H9 (cell line): ENCODE measurements at regions not wholly inside any gene's neighbourhood (a gene's known extent, or its start where the extent isn't known, plus 50 kb on each side); places are given as distances from the start of the nearest gene placed in this dataset.

Source experiments
- DNase-seq: peaks from one replicate; pipeline ENCODE4 v3.0.0-alpha.2; 2017
- H2AFZ ChIP-seq: one replicate; pipeline ENCODE4 v1.6.1; 2013; ENCODE audit warnings: mild to moderate bottlenecking, low read length, control low read depth, moderate library complexity
- H2AK5ac ChIP-seq: 2 replicates; pipeline ENCODE4 v1.6.1; 2013; ENCODE audit warnings: low read length, control low read depth, mixed read lengths; ENCODE audit not compliant: insufficient read length
- H2BK120ac ChIP-seq: one replicate; pipeline ENCODE4 v1.6.1; 2013; ENCODE audit warnings: low read depth, mild to moderate bottlenecking, low read length, control low read depth, inconsistent platforms; ENCODE audit not compliant: poor library complexity, severe bottlenecking
- H2BK12ac ChIP-seq: 2 replicates; pipeline ENCODE4 v1.6.1; 2013; ENCODE audit warnings: low read length, control low read depth, mixed read lengths, low read depth; ENCODE audit not compliant: insufficient read length
- H2BK15ac ChIP-seq: 2 replicates; pipeline ENCODE4 v1.6.1; 2013; ENCODE audit warnings: low read depth, low read length, control low read depth
- H2BK20ac ChIP-seq: one replicate; pipeline ENCODE4 v1.6.1; 2013; ENCODE audit warnings: low read depth, mild to moderate bottlenecking, low read length, control low read depth, inconsistent platforms; ENCODE audit not compliant: poor library complexity, severe bottlenecking
- H2BK5ac ChIP-seq: 2 replicates; pipeline ENCODE4 v1.6.1; 2013; ENCODE audit warnings: low read length, control low read depth, mixed read lengths; ENCODE audit not compliant: insufficient read length
- H3K14ac ChIP-seq: 2 replicates; pipeline ENCODE4 v1.6.1; 2013; ENCODE audit warnings: low read length, control low read depth; ENCODE audit not compliant: insufficient read depth
- H3K18ac ChIP-seq: 2 replicates; pipeline ENCODE4 v1.6.1; 2013; ENCODE audit warnings: low read depth, mild to moderate bottlenecking, mixed read lengths, low read length, control low read depth; ENCODE audit not compliant: insufficient read length
- H3K23ac ChIP-seq: 2 replicates; pipeline ENCODE4 v1.6.1; 2013; ENCODE audit warnings: low read length, control low read depth, mixed read lengths, low read depth; ENCODE audit not compliant: insufficient read length
- H3K23me2 ChIP-seq: 2 replicates; pipeline ENCODE4 v1.6.1; 2013; ENCODE audit warnings: low read depth, mild to moderate bottlenecking, mixed read lengths, low read length, control low read depth; ENCODE audit not compliant: insufficient read length, poor library complexity, severe bottlenecking
- H3K27ac ChIP-seq: 2 replicates; pipeline ENCODE4 v1.5.1; 2013; ENCODE audit warnings: low read length, control low read depth, mixed read lengths, low read depth; ENCODE audit not compliant: insufficient read length
- H3K27me3 ChIP-seq: 2 replicates; pipeline ENCODE4 v1.6.1; 2013; ENCODE audit warnings: low read length, control low read depth, inconsistent platforms; ENCODE audit not compliant: insufficient read depth
- H3K4ac ChIP-seq: 2 replicates; pipeline ENCODE4 v1.6.1; 2013; ENCODE audit warnings: low read depth, mild to moderate bottlenecking, control low read depth, inconsistent platforms, low read length, moderate library complexity
- H3K4me1 ChIP-seq: 2 replicates; pipeline ENCODE4 v1.6.1; 2013; ENCODE audit warnings: low read length, control low read depth, inconsistent platforms; ENCODE audit not compliant: insufficient read depth
- H3K4me2 ChIP-seq: 2 replicates; pipeline ENCODE4 v1.6.1; 2013; ENCODE audit warnings: low read length, control low read depth, mixed read lengths; ENCODE audit not compliant: insufficient read length, insufficient read depth
- H3K56ac ChIP-seq: 2 replicates; pipeline ENCODE4 v1.6.1; 2013; ENCODE audit warnings: low read depth, mild to moderate bottlenecking, mixed read lengths, low read length, control low read depth; ENCODE audit not compliant: insufficient read length
- H3K79me1 ChIP-seq: 2 replicates; pipeline ENCODE4 v1.6.1; 2013; ENCODE audit warnings: low read depth, mild to moderate bottlenecking, moderate library complexity, low read length, control low read depth, inconsistent platforms; ENCODE audit not compliant: insufficient read depth, poor library complexity, severe bottlenecking
- H3K79me2 ChIP-seq: 2 replicates; pipeline ENCODE4 v1.6.1; 2013; ENCODE audit warnings: low read length, control low read depth, inconsistent platforms; ENCODE audit not compliant: insufficient read depth
- H3K9ac ChIP-seq: 2 replicates; pipeline ENCODE4 v1.6.1; 2013; ENCODE audit warnings: low read length, control low read depth, mixed read lengths; ENCODE audit not compliant: insufficient read length; ENCODE audit errors: extremely low read depth
- H3K9me3 ChIP-seq: one replicate; pipeline ENCODE4 v1.6.1; 2013; ENCODE audit warnings: low read depth, low read length, inconsistent platforms; ENCODE audit not compliant: control insufficient read depth
- H3T11ph ChIP-seq: one replicate; pipeline ENCODE4 v1.6.1; 2013; ENCODE audit warnings: mild to moderate bottlenecking, low read length, control low read depth, inconsistent platforms
- H4K20me1 ChIP-seq: one replicate; pipeline ENCODE4 v1.6.1; 2013; ENCODE audit not compliant: control insufficient read depth, insufficient read length, insufficient read depth
- H4K5ac ChIP-seq: 2 replicates; pipeline ENCODE4 v1.6.1; 2013; ENCODE audit warnings: low read depth, mild to moderate bottlenecking, mixed read lengths, low read length, control low read depth; ENCODE audit not compliant: insufficient read length
- H4K8ac ChIP-seq: replicated peaks from 2 replicates; pipeline ENCODE4 v1.6.1; 2013; ENCODE audit warnings: low read length, control low read depth, mixed read lengths, low read depth; ENCODE audit not compliant: insufficient read length
- H4K91ac ChIP-seq: 2 replicates; pipeline ENCODE4 v1.6.1; 2013; ENCODE audit warnings: low read depth, mild to moderate bottlenecking, moderate library complexity, mixed read lengths, low read length, control low read depth; ENCODE audit not compliant: insufficient read length
- H3K27ac Mint-ChIP-seq, 3 experiments: 2 replicates in 2 of 3; 3 replicates in 1 of 3; pipeline ENCODE4 v1.8.0; 2020 to 2021; ENCODE audit warnings: mixed read lengths in 3 of 3, mild to moderate bottlenecking in 1 of 3, moderate library complexity in 1 of 3
- H3K27me3 Mint-ChIP-seq: 2 replicates; pipeline ENCODE4 v1.8.0; 2021; ENCODE audit warnings: low read depth, mild to moderate bottlenecking, moderate library complexity, mixed read lengths
- H3K36me3 Mint-ChIP-seq, 3 experiments: 2 replicates in 2 of 3; 3 replicates in 1 of 3; pipeline ENCODE4 v1.8.0; 2020 to 2021; ENCODE audit warnings: low read depth in 3 of 3, mixed read lengths in 3 of 3; ENCODE audit not compliant: insufficient read depth in 1 of 3
- H3K4me1 Mint-ChIP-seq, 2 experiments: 2 replicates each; pipeline ENCODE4 v1.8.0; 2020; ENCODE audit warnings: mixed read lengths in 2 of 2
- H3K4me3 Mint-ChIP-seq, 2 experiments: 2 replicates in 1 of 2; 3 replicates in 1 of 2; pipeline ENCODE4 v1.8.0; 2020 to 2021; ENCODE audit warnings: mild to moderate bottlenecking in 2 of 2, mixed read lengths in 2 of 2, moderate library complexity in 1 of 2
- H3K9me3 Mint-ChIP-seq, 2 experiments: 2 replicates in 1 of 2; 3 replicates in 1 of 2; pipeline ENCODE4 v1.8.0; 2020; ENCODE audit warnings: mild to moderate bottlenecking in 2 of 2, mixed read lengths in 2 of 2, moderate library complexity in 1 of 2
- WGBS: extraction: QIAGEN DNeasy Blood & Tissue Kit; methylation state at CpG from one replicate; pipeline ENCODE4 v1.1.7; 2013; ENCODE audit warnings: missing lambda C conversion rate, low lambda C conversion rate, mixed read lengths; ENCODE audit not compliant: insufficient read length; ENCODE audit errors: extremely low coverage; 5-methylcytosine and 5-hydroxymethylcytosine counted together
- TF ChIP-seq, protein P1 (sequence below): fragments of 200-600 bp; sonication (generic); conservative IDR thresholded peaks from 3 replicates; pipeline ENCODE4 v1.8.0; 2021; ENCODE audit warnings: antibody characterized with exemption, mild to moderate bottlenecking

DNA sequence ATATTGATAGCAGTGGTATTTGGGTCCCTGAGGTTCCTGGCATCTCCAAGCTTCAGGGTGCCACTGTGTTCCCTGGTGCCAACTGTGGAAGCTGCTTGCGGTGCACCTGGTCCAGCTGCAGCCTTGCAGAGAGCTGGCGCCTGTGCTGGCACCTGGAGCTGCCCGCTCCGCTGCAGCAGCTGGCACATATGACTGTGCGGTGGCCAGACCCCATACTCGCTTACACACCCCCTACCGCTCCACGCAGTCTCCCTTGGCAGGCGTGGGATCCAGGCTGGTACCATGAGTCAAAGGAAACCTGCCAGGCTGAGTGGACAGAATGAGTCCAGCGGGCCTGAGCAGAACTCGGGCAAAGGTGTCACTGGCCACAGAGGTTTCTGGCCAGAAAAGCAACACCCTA lies 89.9 kb upstream of the JAZF1 start:
- Histone ChIP-seq H3K27me3 (no peaks in the 10 kb centered on the region), H4K20me1 (no peaks in the 10 kb centered on the region), H2BK20ac (no peak overlapping the region), H2BK12ac (no peak overlapping the region), H3T11ph (no peak overlapping the region), H2AFZ (no peak overlapping the region), H3K4me1 (no peaks in the 10 kb centered on the region), H3K4ac (no peak overlapping the region), H3K23ac (no peak overlapping the region), H3K56ac (no peak overlapping the region), H3K9me3 (no peaks in the 10 kb centered on the region), H3K18ac (no peak overlapping the region), H2BK15ac (no peak overlapping the region), H4K91ac (no peak overlapping the region), H3K79me2 (no peaks in the 10 kb centered on the region), H3K23me2 (no peaks in the 10 kb centered on the region), H3K9ac (no peak overlapping the region), H2BK5ac (no peak overlapping the region), H2BK120ac (no peak overlapping the region), H3K27ac (no peak overlapping the region), H4K8ac (no peak overlapping the region), H4K5ac (no peak overlapping the region), H2AK5ac (no peak overlapping the region), H3K79me1 (no peaks in the 10 kb centered on the region), H3K4me2 (no peak overlapping the region), H3K14ac (no peak overlapping the region)
- peaks cover 21 to 24% of the 10 kb centered on the region in 2 experiments for H3K4me1 Mint-ChIP-seq
- no CpG with 5 or more reads among the region's 11 CpGs for WGBS
- peaks cover 3 to 13% (median 7%) of the 10 kb centered on the region in 3 experiments; a peak in 6 of 7 replicates for H3K36me3 Mint-ChIP-seq
- no peak overlapping the region for H3K4me3 Mint-ChIP-seq
- DNase-seq: no peak
- peaks cover 4 to 5% of the 10 kb centered on the region in 2 experiments for H3K9me3 Mint-ChIP-seq
- no peaks in the 10 kb centered on the region for H3K27me3 Mint-ChIP-seq
- TF ChIP-seq, protein P1, sequence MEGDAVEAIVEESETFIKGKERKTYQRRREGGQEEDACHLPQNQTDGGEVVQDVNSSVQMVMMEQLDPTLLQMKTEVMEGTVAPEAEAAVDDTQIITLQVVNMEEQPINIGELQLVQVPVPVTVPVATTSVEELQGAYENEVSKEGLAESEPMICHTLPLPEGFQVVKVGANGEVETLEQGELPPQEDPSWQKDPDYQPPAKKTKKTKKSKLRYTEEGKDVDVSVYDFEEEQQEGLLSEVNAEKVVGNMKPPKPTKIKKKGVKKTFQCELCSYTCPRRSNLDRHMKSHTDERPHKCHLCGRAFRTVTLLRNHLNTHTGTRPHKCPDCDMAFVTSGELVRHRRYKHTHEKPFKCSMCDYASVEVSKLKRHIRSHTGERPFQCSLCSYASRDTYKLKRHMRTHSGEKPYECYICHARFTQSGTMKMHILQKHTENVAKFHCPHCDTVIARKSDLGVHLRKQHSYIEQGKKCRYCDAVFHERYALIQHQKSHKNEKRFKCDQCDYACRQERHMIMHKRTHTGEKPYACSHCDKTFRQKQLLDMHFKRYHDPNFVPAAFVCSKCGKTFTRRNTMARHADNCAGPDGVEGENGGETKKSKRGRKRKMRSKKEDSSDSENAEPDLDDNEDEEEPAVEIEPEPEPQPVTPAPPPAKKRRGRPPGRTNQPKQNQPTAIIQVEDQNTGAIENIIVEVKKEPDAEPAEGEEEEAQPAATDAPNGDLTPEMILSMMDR: no peak
- no peak overlapping the region; a peak in 1 of 7 replicates for H3K27ac Mint-ChIP-seq
